ENCODE measurements at regions not wholly inside any gene's neighbourhood (a gene's known extent, or its start where the extent isn't known, plus 50 kb on each side); places are given as distances from the start of the nearest gene placed in this dataset.

GRCh38 chr18:30333310-30333709, 709.2 kb downstream of the DSC3 start:
- Histone ChIP-seq H3K9ac (ENCODE audit: control insufficient read depth, insufficient read depth, low read length) (no peak overlapping the region), H3K9me3 (replicated peaks; ENCODE audit: control insufficient read depth, insufficient read depth, low read length) (no peaks in the 10 kb centered on the region), H3K27me3 (replicated peaks in 1 of 2; ENCODE audit: control insufficient read depth in 2 of 2, insufficient read depth in 2 of 2, low read length in 1 of 2) (no peaks in the 10 kb centered on the region), H3K36me3 (ENCODE audit: control insufficient read depth in 2 of 2, insufficient read depth in 2 of 2, low read length in 1 of 2) (no peaks in the 10 kb centered on the region), H3K4me3 (no peak overlapping the region), H3K4me1 (ENCODE audit: control insufficient read depth, insufficient read depth, low read length) (no peaks in the 10 kb centered on the region), H3K4me2 (ENCODE audit: control insufficient read depth, insufficient read depth) (no peak overlapping the region), H3K79me2 (ENCODE audit: control insufficient read depth, insufficient read depth, low read length) (no peaks in the 10 kb centered on the region), H4K20me1 (ENCODE audit: control insufficient read depth, insufficient read depth) (no peaks in the 10 kb centered on the region), H3K27ac (ENCODE audit: control insufficient read depth, insufficient read depth) (no peak overlapping the region), H2AFZ (ENCODE audit: control insufficient read depth, low read depth, low read length) (no peak overlapping the region)
- WGBS (ENCODE audit: insufficient coverage, insufficient replicate concordance, low lambda C conversion rate, missing lambda C conversion rate), result 28% methylated on average over 4 of the region's 4 CpGs
- no peak for DNase-seq (ENCODE audit: low read depth, low spot score)
- FAIRE-seq, result no peak
- no peak for ATAC-seq
- intact Hi-C loops (cut with micrococcal nuclease; ENCODE audit: unreplicated experiment), result loop anchor here (10.0 kb wide), 1 partner anchor 61 kb away; no protein-coding TSS in a partner anchor
- POLR2A ChIA-PET, result no interaction called here
- CTCF ChIA-PET, result interaction anchor here (0.5 to 0.7 kb wide), 2 partner anchors 10 to 355 kb away, joined by 3 read pairs; no protein-coding TSS in a partner anchor
- in situ Hi-C loops (cut with MboI), result no loop called here
- TF ChIP-seq TBL1XR1 (IDR thresholded peaks at IDR 0.05; ENCODE audit: low read depth, low read length) (no peak), MXI1 (IDR thresholded peaks at IDR 0.05; ENCODE audit: low read depth, low read length) (no peak), ZNF207 (IDR thresholded peaks at IDR 0.05; ENCODE audit: borderline replicate concordance) (no peak), E4F1 (IDR thresholded peaks at IDR 0.05; ENCODE audit: borderline replicate concordance, partially characterized antibody) (no peak), RAD21 (IDR thresholded peaks at IDR 0.05; ENCODE audit: insufficient read depth, low read depth, low read length) (no peak), CBX5 (IDR thresholded peaks at IDR 0.05; ENCODE audit: low read depth) (no peak), CHD1 (IDR thresholded peaks at IDR 0.05; ENCODE audit: low read depth, low read length) (no peak)
- SMC1A ChIA-PET (ENCODE audit: uncharacterized antibody, unreplicated experiment), result interaction anchor here (0.6 kb wide), 1 partner anchor 421 kb away, joined by 3 read pairs; no protein-coding TSS in a partner anchor
- RAD21 ChIA-PET (ENCODE audit: unreplicated experiment), result no interaction called here
- no TSS peak for BruUV-seq (replicated peaks)
